Middle frontal gyrus (tissue), 1 donor: ENCODE measurements at regions not wholly inside any gene's neighbourhood (a gene's known extent, or its start where the extent isn't known, plus 50 kb on each side); places are given as distances from the start of the nearest gene placed in this dataset.

Source experiments
- DNase-seq: peaks from one replicate; pipeline ENCODE4 v3.0.0-alpha.2; 2015; ENCODE audit warnings: low spot score; ENCODE audit errors: extremely low spot score

DNA sequence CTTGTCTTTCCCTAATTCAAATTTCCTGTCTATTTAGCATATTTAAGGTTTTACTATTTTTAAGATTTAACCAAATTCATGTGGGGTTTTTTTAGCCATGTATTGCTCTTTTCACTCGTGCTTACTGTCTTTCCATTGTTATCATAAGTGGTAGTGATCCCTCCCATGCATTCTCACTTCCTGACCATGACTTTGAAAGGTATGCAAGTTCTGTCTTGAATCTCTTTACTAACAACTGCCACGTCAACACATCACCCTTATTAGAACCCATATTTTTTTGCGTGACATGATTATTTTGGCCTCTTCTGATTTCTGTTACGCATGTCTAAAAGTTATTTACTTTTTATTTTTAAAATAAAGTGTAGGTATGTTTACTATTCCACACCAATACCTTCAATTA lies 94.7 kb upstream of the CDH6 start:
- DNase-seq, result no peak

DNA sequence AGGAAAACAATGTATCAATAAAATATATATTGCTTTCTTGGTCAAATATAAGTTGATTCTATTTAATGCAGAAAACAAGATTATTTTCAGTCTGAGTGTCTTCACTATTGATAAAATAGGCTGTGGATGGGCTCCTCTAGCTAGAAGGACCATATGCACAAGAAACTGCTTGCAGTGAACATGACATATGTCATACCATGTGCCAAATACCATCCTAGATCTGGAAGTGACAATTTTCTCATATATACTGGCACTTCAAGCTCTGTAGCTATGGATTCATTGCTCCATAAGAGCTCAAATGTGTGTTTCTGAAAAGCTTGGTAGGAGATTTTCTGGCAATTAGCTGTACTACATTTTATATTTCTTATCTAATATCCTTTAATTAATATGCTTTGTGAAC lies 95.6 kb upstream of the CDH6 start:
- no peak for DNase-seq

DNA sequence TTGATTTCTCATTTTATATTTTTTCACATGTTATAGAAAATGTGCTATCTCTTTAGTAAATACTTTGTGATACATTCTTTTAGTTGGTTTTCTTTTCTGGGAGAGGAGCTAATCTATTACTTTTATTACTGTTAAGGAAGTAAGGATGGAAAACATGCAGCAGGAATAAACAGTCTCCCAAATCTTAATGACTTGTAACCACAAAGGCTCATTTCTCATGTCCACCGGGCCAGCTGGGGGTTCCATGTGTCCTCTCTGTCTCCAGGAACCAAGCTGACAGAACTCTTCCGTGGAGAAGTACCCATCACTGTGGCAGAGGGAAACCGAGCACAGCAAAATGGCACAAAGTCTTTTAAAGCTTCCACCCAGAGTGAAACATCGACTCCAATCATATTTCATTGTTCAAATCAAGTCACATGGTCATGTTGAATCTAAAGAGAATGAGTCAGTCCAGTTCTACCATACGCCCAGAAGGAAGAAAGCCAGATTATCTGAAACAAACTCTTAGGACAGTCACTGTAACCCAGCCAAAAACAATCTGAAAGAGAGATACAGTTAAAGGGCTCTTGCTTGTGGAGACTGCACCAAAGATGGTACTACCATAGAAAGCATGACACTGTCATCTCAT lies 97.1 kb upstream of the CDH6 start:
- no peak for DNase-seq

DNA sequence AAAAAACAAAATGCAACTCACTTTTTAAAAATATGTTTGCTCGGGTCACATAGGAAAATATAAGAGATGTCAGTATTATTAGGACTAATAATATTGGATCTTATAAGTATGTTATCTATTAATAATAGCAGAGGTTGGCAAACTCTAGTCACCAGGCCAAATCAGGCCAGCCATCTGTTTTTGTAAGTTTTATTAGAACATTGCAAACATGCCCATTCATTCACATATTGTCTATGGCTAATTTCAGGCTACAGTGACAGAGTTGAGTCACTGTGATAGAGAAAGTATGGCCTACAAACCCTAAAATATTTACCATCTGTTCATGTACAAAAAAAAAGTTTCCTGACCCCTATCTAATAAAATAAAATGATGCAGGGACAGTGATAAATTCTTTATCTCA lies 97.7 kb upstream of the CDH6 start:
- no peak for DNase-seq

DNA sequence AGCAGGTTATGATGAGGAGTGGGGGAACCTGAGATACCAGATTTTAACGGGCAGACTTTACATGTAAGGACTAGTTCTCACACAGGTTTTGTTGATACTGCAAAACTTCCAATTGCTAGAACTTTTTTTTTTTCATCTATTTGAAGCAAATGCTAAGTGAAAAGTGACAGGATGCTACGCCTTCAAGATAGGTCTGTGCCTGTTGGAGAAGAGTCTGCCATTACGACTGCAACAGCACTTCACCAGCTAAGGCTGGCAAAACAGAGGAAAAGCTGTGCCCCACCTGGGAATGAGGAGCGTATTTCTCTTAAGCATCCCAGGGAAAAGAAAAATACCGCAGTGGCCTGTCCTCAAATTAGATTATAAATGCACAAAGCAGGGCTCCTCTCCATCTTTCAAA lies 102.0 kb upstream of the CDH6 start:
- DNase-seq, result no peak

DNA sequence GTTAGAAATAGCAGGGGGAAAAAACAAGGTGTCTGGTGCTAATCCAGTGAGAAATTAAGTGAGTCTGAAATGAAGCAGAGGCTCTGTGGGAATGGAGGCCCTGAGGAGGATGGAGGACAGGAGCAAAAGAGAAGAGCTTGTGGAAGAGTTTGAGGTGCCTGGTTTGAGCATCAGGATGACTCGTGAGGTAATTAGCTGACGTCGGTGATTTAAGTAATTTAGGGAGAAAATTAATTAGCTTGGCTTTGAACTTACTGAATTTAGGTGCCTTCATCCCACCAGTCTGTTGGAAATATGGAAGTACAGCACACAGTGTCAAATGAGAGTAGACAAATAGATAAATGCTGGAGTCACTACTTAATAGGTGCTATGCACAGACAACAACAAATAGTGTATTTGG lies 103.0 kb upstream of the CDH6 start:
- DNase-seq, result no peak

DNA sequence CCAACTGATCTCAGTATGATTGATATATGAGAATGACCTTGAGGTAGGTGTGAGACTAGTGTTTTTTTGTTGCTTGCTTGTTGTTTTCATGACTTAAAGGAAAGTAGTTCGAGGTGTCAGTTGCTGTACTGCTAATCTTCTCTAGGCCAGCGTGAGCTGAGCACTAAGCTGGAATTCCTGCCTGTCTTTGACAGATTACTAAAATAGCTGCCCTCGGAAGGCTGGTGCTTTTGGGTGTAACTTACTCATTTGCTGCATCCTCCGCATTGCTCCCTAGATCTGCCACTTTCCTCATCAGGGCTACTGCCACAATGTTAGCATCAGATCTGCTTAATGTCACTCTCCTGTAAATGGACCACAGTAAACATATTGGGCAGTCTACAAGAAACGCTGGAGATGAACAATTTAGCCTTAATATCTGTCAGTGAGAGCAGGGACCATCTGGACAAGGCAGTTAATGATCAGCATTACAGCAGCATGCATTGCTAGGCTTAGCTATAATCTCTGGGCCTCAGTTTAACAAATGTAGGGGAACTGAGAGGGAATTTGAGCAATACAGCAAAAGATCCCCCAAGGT lies 106.6 kb upstream of the CDH6 start:
- DNase-seq, result no peak

DNA sequence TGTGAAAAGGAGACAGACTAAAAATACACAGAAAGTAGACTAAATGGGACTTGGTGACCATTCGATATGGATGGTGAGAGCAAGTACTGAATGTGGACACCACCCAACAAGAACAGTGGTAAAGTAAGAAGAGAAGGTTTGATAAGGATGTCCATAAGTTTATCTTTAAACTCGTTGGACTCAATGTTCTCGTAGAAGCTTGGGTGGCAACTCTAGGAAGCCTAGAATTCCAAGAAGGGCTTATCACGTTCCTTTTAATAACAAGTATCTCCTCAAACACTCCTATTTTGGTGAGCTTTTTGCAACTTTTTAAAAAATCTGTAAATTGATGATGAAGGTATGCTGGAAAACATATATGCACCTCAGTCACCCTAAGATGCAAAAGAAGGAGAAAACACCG lies 108.6 kb upstream of the CDH6 start:
- no peak for DNase-seq

DNA sequence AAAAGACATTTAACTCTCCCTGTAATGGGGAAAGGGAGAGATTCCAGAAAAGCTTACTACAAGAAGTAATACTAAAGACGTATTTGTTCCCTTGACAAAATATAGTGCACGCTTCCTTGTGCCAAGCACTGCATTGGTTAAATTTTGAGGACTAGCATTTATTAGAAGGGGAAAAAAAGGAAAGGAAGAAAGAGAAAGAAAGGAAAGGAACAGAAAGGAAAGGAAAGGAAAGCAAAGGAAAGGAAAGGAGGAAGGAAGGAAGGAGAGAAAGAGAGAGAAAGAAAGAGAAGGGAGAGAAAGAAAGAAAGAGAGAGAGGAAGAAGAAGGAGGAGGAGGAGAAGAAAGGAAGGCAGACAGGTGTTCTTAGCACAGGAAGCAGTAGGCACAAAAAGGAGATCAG lies 110.1 kb upstream of the CDH6 start:
- no peak for DNase-seq

DNA sequence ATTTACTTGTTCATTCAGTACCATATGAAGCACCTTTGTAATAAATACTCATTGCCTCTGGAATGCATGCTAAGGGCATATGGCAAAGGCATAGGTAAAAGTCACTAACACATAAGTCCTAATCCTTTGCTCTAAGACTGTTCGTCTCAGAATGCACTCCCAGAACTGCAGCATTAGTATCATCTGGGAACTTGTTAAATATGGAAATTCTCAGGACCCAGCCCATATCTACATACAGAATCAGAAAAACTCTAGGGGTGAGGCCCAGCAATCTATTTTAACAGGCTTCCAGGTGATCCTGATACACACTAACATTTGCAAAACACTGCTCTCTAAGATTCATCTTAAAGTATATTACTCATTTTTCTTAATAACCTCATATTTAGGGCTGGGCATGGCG lies 113.8 kb upstream of the CDH6 start:
- DNase-seq, result no peak

DNA sequence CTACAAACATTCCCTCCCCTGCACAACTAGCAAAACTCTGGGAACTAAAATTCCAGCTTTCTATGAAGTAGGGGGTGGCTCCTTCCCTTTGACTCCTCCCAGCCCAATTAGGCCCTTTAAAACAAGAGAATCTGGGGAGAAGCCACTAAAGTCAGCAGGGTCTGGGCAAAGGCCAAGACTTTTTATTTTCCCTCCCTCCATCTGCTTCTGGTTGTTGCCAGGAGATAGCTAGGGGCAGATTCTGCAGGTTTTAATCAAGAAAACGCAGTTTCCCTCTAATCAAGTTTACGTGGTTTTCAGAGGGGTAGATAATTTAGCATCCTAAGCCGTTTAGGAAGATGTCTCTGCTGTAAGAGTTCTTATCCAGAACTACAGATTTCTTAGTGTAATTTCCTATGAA lies 114.5 kb upstream of the CDH6 start:
- no peak for DNase-seq

DNA sequence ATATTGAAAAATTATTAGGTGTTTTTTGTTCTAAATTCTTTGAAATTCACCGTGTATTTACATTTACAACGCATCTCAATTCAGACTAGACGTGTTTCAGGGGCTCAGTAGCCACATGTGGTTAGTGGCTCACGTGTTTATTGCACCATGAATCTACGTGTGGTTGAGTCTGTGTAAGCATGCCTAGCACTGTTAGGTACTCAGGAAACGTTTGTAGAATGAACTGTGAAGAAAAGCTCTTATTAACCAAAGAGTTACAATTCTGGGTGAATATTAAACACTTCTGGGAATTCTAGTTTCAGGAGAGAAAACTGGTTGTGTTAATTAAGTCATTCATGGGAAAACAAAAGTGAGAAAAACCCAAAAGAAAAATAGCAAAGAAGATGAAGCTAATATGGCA lies 117.5 kb upstream of the CDH6 start:
- DNase-seq, result no peak

DNA sequence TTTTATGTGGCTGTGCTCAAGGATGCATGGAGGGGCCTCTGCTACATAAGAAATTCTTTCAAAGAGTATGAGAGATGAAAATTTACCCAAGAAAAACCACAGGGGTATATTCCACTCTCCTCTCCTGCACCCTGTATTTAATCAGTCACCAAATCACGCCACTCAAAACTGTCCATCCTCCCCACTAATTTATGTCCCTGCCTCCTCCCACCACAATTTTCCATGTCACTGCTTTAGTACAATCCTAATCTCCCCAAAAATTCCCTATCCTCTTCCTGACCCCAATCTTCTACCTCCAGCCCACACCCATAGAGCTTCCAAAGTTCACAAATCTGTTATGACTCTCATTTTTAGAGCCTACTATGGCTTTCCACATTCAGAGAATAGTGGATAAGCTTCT lies 125.2 kb upstream of the CDH6 start:
- DNase-seq, result no peak

DNA sequence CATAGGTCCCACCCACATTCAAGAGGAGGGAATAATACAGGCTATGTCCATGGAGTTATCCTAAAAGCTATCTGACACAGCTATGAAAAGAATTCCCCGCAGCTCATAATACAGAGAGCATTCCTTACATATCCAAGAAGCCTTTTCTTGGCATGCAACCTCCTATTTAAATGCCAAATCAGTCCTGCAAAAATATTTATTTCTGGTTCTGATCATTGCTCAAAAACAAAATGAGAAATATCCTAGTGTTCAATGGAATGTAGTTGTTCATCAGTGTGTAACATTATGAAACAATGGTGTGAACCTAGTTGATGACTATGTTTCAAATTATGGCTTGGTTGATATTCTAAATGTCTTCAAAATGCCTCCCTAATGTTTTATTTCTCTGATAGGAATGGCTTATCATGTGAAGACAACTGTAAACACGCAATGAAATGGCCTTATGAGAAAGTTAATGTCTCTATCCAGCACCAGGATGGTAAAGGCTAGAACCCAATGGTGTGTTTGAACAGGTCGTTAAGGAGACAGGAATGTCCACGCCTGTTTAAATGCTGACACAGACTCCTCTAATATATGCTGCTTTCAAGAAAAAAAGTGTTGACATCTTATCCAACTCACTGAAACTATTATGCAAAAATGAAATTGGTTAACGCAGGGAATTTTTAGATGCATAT lies 126.7 kb upstream of the CDH6 start:
- no peak for DNase-seq

DNA sequence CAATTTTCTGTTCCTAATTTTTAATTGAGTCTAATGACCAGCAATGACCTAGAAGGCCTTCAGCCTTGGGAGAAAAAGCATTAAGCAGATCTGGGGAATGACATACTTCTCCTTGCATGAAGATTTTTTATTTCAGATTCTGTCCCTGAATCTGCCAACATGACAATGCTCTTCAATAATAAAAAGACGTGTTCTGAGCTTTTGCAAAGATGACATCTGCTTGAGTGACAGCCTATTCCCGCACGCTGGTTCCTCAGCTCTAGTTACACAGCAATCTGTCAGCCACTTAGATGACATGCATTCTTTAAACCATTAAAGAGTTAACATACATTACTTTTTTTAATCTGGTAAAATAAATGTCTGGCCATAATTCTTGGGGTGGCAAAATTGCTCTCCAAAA lies 129.3 kb upstream of the CDH6 start:
- DNase-seq, result no peak

DNA sequence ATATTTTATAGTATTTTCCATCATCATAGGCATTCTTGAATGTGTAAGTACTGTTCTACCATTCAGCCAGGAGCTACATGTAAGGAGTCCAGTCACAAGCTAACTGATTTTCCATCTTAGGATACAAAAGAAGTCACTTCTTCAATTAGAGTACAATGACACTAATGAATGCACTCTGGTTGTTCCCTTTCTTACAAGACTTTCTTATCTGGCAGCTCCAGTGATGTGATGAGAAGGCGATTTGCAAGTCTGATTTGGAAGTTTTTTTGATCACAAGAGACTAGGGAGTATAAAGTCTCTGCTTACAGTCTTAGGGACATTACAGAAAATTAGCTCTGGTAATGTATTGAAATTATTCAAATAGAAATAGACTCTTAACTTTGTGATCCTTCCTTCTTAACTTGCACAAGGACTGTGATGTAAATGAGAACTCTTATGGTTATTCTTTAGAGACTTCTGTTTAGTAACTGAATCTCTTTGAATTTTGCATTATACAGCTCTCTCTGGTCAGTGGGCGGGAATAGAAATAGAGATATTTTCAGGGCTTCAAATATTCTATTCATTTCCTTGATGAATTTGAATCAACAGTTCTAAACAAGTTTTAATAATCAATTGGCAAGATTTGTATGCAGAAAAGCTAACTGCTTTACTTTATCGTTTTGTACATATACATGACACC lies 130.4 kb upstream of the CDH6 start:
- no peak for DNase-seq

DNA sequence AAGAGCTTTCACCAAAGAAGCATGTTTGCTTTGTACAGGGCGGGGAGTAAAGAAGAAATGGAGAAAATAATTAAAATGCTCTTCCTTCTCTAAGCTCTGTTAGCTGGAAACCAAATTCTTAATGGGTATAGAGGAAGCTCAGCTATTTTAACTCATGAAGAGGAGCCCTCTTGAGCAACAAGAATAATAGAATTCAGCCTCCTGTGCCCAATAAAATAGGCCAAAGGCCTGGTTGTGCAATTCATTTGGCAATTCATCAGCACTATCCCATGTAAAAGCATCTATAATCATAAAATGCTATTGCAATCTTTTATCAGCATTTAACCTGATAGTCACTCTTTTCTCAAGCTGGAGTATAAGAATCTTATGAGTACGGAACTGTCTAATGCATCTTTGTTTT lies 133.6 kb upstream of the CDH6 start:
- no peak for DNase-seq

DNA sequence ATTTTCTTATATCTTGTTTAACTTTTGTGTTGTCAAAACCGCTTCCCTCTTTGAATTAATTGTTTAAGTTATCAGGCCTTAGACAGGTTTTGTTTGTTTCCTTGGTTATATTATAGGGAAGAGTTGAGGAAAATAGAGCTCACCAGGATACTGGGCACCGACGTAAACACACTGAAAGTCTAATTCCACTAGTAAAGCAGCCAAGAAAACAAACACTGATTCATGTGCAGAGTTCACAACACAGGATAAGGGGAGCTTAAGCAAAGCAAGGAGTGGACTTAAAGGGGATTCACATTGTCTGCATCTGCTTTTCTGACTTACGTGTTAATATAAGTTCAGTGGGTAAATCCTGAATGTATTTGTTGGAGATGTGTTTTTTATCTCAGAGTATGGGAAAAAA lies 139.0 kb upstream of the CDH6 start:
- DNase-seq, result no peak

DNA sequence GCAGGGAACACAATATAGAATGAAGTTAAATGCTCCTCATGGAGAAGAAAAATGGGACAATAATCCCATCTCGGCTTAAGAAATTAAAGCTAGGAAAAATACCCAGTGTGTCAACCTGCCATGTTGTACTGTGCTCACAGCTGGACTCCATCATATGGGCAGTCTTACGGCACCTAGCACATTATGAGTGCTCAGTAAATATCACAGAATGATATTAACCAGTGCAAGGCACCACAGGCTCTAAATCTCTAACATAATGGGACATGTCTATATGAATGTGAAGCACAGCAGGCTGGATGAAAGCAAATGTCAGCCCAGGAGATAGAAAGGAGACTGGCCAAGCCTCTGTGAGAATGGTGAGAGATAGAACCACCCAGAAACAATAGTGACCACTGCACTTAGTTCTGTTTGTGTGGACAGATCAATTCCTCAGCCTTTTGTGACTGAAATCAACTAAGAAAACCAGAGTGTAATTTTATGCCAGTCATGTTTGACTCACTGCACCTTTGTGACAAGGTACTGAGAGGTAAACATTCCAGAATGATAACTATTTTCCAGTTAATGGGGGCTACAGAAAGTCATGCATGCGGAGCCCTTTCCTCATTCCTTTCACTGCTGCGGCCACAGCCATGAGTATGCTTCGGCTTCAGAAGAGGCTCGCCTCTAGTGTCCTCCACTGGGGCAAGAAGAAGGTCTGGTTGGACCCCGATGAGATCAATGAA lies 140.4 kb upstream of the CDH6 start:
- DNase-seq, result no peak

DNA sequence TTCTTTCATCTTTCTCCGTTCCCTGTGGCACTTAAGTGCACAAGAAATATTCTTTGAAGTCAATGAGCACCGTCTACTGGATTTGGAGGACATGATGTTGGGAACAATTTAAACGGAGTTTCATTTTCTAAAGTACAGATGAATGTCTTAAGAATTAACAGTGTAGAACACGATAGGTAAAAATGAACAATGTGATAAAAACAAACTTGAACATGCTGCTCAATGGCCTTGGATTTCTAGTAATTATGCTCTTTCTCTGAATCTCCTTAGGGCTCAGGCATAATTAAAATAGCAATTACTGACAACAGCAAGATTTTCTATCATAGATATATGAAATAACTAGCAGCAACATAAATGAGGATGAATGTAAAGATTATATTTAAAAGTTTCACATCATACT lies 142.2 kb upstream of the CDH6 start:
- DNase-seq, result no peak

DNA sequence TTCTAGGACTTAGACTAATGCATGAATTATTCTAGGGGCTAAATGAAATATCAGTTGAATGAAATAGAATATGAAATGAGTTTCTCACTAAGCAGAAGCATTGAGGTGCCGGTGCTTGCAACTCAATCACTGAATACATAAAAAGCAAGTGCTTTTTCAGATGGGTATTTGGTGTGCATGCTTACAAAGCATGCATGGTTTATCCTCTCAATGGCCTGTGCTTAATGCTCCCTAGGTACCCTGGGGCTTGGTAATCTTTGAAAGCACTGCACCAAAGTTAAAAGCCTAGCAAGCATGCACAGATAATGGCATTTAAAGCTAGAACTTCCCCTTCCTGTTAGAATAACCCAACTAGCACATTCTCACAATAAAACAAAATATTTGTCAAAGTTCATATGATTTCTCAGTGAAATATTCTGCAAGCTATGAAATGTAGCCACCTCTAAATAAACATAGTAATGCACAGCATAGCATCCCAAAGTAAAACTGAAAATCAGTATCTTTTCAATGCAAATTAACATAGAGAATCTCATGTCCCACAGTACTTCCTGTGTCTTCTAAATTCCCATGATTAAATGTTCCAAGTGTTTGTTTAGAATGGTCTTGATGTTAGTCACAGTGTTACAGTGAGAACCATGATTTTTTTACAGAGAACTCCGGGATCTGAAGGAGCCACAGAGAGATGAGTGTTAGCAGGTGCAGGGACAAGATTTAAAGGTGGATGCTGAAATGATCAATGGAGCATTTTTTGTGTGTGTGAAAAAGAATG lies 143.4 kb upstream of the CDH6 start:
- DNase-seq, result no peak
